K562 (cell line): ENCODE measurements at regions not wholly inside any gene's neighbourhood (a gene's known extent, or its start where the extent isn't known, plus 50 kb on each side); places are given as distances from the start of the nearest gene placed in this dataset.

ENCODE experiments used
- ATF1 ChIP-seq, 2 experiments: fragments of 450-650 bp in 1 of 2; IDR thresholded peaks; 2 replicates each; pipeline ENCODE4 v1.6.1; 2016; ENCODE audit warnings: missing compliant biosample characterization in 1 of 2, missing genetic modification characterization in 1 of 2
- CHD4 ChIP-seq: fragments of 200-600 bp; sonication (generic); IDR thresholded peaks from 3 replicates; pipeline ENCODE4 v1.6.1; 2012; ENCODE audit warnings: low read depth, mild to moderate bottlenecking, mixed read lengths, low read length, inconsistent platforms; ENCODE audit not compliant: insufficient read depth, insufficient replicate concordance, poor library complexity, severe bottlenecking
- MAZ ChIP-seq, 2 experiments: fragments of 450-650 bp in 1 of 2; sonication (generic) in 1 of 2; formaldehyde crosslinking; IDR thresholded peaks in 1 of 2; conservative IDR thresholded peaks in 1 of 2; 2 replicates each; pipeline versions ENCODE4 v1.4.0 to v1.5.0; 2020; ENCODE audit warnings: mild to moderate bottlenecking in 1 of 2, missing genetic modification reagents in 1 of 2
- PHF20 ChIP-seq: fragments of 450-650 bp; IDR thresholded peaks from 2 replicates; pipeline ENCODE4 v1.6.1; 2018; ENCODE audit not compliant: partially characterized antibody
- SMARCA4 ChIP-seq: fragments of 450-650 bp; IDR thresholded peaks from 2 replicates; pipeline ENCODE4 v1.6.1; 2016
- TCF7L2 ChIP-seq: fragments of 150-350 bp; IDR thresholded peaks from 2 replicates; pipeline ENCODE4 v1.6.1; 2016; ENCODE audit warnings: low read depth, mild to moderate bottlenecking, low read length, moderate library complexity
- ZBTB7A ChIP-seq: IDR thresholded peaks from 2 replicates; pipeline ENCODE4 v1.6.1; 2011; ENCODE audit warnings: low read depth, mild to moderate bottlenecking, low read length, moderate library complexity, borderline replicate concordance; ENCODE audit not compliant: control insufficient read depth
- ZNF23 ChIP-seq: fragments of 250-450 bp; sonication (Bioruptor Pico); IDR thresholded peaks from 2 replicates; pipeline ENCODE4 v1.4.0; 2020; ENCODE audit warnings: mild to moderate bottlenecking
- ZNF586 ChIP-seq: fragments of 450-650 bp; formaldehyde crosslinking; conservative IDR thresholded peaks from 2 replicates; pipeline ENCODE4 v1.4.0; 2020; ENCODE audit warnings: mild to moderate bottlenecking, moderate library complexity
- TF ChIP-seq, protein P1 (sequence below): fragments of 200-400 bp; formaldehyde crosslinking; IDR thresholded peaks from 2 replicates; pipeline ENCODE4 v1.6.1; 2017; ENCODE audit warnings: mild to moderate bottlenecking, low read depth, low read length, moderate library complexity
- TF ChIP-seq, protein P2 (sequence below): fragments of 250-450 bp; sonication (Bioruptor Pico); IDR thresholded peaks from 2 replicates; pipeline ENCODE4 v1.9.0; 2021; ENCODE audit warnings: mild to moderate bottlenecking, inconsistent platforms
- TF ChIP-seq, protein P3 (sequence below), 3 experiments: IDR thresholded peaks in 2 of 3; conservative IDR thresholded peaks in 1 of 3; 2 replicates each; pipeline ENCODE4 v1.5.1; 2011 to 2012; ENCODE audit warnings: low read length in 3 of 3, mild to moderate bottlenecking in 3 of 3, control low read depth in 2 of 3, improper control_type of control experiment in 1 of 3, inconsistent platforms in 1 of 3, low read depth in 1 of 3, mixed read lengths in 1 of 3, moderate library complexity in 1 of 3; ENCODE audit not compliant: insufficient read depth in 2 of 3
- TF ChIP-seq, protein P4 (sequence below): fragments of 450-650 bp; formaldehyde crosslinking; IDR thresholded peaks from 2 replicates; pipeline ENCODE4 v1.4.0; 2022; ENCODE audit warnings: missing genetic modification characterization
- TF ChIP-seq, protein P5 (sequence below): fragments of 200-800 bp; sonication (Bioruptor generic); IDR thresholded peaks from 2 replicates; pipeline ENCODE4 v1.6.1; 2017; ENCODE audit warnings: missing genetic modification characterization, missing compliant biosample characterization

DNA sequence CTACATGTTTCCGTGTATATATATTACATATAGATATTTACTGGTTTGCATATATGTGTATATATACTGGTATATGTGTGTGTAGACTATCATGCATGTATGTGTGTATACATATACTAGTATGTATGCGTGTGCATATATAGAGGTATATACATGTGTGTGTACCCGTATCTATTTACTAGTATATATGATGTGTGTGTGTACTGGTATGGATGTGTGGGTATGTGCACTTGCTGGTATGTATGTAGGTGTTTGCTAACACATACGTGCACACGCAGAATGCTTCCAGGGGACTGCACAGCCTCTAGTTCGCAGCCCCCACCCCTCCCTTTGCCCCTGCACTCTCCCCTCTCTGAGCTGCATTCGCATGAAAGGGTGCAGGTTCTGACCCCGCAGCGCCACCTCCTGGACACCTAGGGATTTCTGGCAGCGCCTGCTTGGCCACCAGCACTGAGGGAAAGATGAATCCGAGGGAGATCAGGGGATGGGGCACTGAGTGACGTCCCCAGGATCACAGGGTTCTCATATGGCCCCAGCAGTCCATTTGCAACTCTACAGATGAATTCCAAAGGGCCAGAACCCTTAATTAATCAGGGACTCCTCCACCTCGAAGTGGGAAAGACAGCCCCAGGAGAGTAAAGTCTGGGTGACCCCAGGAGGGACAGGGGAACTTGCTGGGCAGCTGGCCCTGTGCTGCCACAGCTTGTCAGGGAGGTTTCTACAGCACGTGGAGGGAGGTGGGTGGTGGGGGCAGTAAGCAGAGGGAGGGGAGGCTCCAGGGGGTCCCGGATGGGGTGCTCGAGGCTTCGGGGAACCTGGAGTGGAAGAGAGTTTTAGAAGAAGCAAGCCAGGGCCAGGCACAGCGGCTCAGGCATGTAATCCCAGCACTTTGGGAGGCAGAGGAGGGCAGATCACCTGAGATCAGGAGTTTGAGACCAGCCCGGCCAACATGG is 66.8 kb upstream of the ASAP2 start (continued):
- TF ChIP-seq ATF1 (CRISPR knock-in tag; IDR thresholded peaks at IDR 0.05) = no peak
- no peak for TF ChIP-seq ATF1 (tag; IDR thresholded peaks at IDR 0.05)
- no peak for TF ChIP-seq ZNF586
- TF ChIP-seq MAZ (CRISPR knock-in tag; conservative IDR thresholded peaks at IDR 0.05 in 1 of 2, IDR thresholded peaks at IDR 0.05 in 1 of 2) = 0 out of 4 replicates have a peak, but pooled peaks of 1 of the 2 experiments have one; percentile 23
- TF ChIP-seq, protein P1, sequence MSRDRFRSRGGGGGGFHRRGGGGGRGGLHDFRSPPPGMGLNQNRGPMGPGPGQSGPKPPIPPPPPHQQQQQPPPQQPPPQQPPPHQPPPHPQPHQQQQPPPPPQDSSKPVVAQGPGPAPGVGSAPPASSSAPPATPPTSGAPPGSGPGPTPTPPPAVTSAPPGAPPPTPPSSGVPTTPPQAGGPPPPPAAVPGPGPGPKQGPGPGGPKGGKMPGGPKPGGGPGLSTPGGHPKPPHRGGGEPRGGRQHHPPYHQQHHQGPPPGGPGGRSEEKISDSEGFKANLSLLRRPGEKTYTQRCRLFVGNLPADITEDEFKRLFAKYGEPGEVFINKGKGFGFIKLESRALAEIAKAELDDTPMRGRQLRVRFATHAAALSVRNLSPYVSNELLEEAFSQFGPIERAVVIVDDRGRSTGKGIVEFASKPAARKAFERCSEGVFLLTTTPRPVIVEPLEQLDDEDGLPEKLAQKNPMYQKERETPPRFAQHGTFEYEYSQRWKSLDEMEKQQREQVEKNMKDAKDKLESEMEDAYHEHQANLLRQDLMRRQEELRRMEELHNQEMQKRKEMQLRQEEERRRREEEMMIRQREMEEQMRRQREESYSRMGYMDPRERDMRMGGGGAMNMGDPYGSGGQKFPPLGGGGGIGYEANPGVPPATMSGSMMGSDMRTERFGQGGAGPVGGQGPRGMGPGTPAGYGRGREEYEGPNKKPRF = no peak
- TF ChIP-seq, protein P2, sequence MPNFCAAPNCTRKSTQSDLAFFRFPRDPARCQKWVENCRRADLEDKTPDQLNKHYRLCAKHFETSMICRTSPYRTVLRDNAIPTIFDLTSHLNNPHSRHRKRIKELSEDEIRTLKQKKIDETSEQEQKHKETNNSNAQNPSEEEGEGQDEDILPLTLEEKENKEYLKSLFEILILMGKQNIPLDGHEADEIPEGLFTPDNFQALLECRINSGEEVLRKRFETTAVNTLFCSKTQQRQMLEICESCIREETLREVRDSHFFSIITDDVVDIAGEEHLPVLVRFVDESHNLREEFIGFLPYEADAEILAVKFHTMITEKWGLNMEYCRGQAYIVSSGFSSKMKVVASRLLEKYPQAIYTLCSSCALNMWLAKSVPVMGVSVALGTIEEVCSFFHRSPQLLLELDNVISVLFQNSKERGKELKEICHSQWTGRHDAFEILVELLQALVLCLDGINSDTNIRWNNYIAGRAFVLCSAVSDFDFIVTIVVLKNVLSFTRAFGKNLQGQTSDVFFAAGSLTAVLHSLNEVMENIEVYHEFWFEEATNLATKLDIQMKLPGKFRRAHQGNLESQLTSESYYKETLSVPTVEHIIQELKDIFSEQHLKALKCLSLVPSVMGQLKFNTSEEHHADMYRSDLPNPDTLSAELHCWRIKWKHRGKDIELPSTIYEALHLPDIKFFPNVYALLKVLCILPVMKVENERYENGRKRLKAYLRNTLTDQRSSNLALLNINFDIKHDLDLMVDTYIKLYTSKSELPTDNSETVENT = no peak
- TF ChIP-seq, protein P3, sequence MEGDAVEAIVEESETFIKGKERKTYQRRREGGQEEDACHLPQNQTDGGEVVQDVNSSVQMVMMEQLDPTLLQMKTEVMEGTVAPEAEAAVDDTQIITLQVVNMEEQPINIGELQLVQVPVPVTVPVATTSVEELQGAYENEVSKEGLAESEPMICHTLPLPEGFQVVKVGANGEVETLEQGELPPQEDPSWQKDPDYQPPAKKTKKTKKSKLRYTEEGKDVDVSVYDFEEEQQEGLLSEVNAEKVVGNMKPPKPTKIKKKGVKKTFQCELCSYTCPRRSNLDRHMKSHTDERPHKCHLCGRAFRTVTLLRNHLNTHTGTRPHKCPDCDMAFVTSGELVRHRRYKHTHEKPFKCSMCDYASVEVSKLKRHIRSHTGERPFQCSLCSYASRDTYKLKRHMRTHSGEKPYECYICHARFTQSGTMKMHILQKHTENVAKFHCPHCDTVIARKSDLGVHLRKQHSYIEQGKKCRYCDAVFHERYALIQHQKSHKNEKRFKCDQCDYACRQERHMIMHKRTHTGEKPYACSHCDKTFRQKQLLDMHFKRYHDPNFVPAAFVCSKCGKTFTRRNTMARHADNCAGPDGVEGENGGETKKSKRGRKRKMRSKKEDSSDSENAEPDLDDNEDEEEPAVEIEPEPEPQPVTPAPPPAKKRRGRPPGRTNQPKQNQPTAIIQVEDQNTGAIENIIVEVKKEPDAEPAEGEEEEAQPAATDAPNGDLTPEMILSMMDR (IDR thresholded peaks at IDR 0.05 in 2 of 3, conservative IDR thresholded peaks at IDR 0.05 in 1 of 3; ENCODE audit: insufficient read depth in 2 of 3, low read depth in 1 of 3, low read length in 3 of 3) = peak; percentile 80 to 89 (median 86)
- TF ChIP-seq, protein P4, sequence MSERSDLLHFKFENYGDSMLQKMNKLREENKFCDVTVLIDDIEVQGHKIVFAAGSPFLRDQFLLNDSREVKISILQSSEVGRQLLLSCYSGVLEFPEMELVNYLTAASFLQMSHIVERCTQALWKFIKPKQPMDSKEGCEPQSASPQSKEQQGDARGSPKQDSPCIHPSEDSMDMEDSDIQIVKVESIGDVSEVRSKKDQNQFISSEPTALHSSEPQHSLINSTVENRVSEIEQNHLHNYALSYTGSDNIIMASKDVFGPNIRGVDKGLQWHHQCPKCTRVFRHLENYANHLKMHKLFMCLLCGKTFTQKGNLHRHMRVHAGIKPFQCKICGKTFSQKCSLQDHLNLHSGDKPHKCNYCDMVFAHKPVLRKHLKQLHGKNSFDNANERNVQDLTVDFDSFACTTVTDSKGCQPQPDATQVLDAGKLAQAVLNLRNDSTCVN (CRISPR knock-in tag) = no peak
- TF ChIP-seq PHF20 = no peak
- no peak for TF ChIP-seq TCF7L2
- no peak for TF ChIP-seq SMARCA4
- peak; percentile 55; the same call in 1 of the 2 replicates for TF ChIP-seq ZBTB7A
- no peak for TF ChIP-seq ZNF23 (CRISPR knock-in tag)
- no peak for TF ChIP-seq CHD4
- TF ChIP-seq, protein P5, sequence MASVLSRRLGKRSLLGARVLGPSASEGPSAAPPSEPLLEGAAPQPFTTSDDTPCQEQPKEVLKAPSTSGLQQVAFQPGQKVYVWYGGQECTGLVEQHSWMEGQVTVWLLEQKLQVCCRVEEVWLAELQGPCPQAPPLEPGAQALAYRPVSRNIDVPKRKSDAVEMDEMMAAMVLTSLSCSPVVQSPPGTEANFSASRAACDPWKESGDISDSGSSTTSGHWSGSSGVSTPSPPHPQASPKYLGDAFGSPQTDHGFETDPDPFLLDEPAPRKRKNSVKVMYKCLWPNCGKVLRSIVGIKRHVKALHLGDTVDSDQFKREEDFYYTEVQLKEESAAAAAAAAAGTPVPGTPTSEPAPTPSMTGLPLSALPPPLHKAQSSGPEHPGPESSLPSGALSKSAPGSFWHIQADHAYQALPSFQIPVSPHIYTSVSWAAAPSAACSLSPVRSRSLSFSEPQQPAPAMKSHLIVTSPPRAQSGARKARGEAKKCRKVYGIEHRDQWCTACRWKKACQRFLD = no peak
